HG02884 (cell line): ENCODE measurements at regions not wholly inside any gene's neighbourhood (a gene's known extent, or its start where the extent isn't known, plus 50 kb on each side); places are given as distances from the start of the nearest gene placed in this dataset.
"Not testable (repeated sequence)": the region's sequence is repeated elsewhere in the genome, so short reads cannot be mapped to it uniquely, and the experiment has no call there.

Source experiments
- ATAC-seq: cut with Tn5 transposase; IDR thresholded peaks from one replicate; pipeline ENCODE4 v1.9.1; 2021; ENCODE audit warnings: mild to moderate bottlenecking, moderate library complexity; ENCODE audit not compliant: unreplicated experiment

- no peak for ATAC-seq
Observed at GRCh38 chr6:140653972-140654371, 1279.5 kb upstream of the CITED2 start.

GRCh38 chr6:140653506-140653905 lies 1279.1 kb upstream of the CITED2 start:
- ATAC-seq, result no peak

GRCh38 chr6:140649502-140649901 lies 1275.1 kb upstream of the CITED2 start:
- ATAC-seq, result not testable (repeated sequence)

GRCh38 chr6:140647322-140647721 lies 1272.9 kb upstream of the CITED2 start:
- not testable (repeated sequence) for ATAC-seq

GRCh38 chr6:140644017-140644416 lies 1269.6 kb upstream of the CITED2 start:
- no peak for ATAC-seq

- ATAC-seq, result peak; percentile 88
Observed at GRCh38 chr6:140641412-140641811, 1267.0 kb upstream of the CITED2 start.

GRCh38 chr6:140636908-140637402 lies 1262.5 kb upstream of the CITED2 start:
- no peak for ATAC-seq

- no peak for ATAC-seq
Observed at GRCh38 chr6:140636271-140636907, 1261.9 kb upstream of the CITED2 start.

- no peak for ATAC-seq
Observed at GRCh38 chr6:140627002-140627401, 1252.6 kb upstream of the CITED2 start.

GRCh38 chr6:140623498-140623897 lies 1249.0 kb upstream of the CITED2 start:
- ATAC-seq, result no peak

- no peak for ATAC-seq
Observed at GRCh38 chr6:140620496-140620895, 1246.0 kb upstream of the CITED2 start.

GRCh38 chr6:140609956-140610355 lies 1235.5 kb upstream of the CITED2 start:
- no peak for ATAC-seq

- ATAC-seq, result no peak
Observed at GRCh38 chr6:140609321-140609720, 1234.9 kb upstream of the CITED2 start.

GRCh38 chr6:140604786-140605185 lies 1230.3 kb upstream of the CITED2 start:
- no peak for ATAC-seq

- no peak for ATAC-seq
Observed at GRCh38 chr6:140602431-140603248, 1228.2 kb upstream of the CITED2 start.

- ATAC-seq, result no peak
Observed at GRCh38 chr6:140601021-140601808, 1226.8 kb upstream of the CITED2 start.

- ATAC-seq, result no peak
Observed at GRCh38 chr6:140599916-140600315, 1225.5 kb upstream of the CITED2 start.

- no peak for ATAC-seq
Observed at GRCh38 chr6:140597181-140597580, 1222.7 kb upstream of the CITED2 start.

GRCh38 chr6:140594806-140595128 lies 1220.3 kb upstream of the CITED2 start:
- ATAC-seq, result no peak

- ATAC-seq, result no peak
Observed at GRCh38 chr6:140592877-140593276, 1218.4 kb upstream of the CITED2 start.

- no peak for ATAC-seq
Observed at GRCh38 chr6:140590641-140591040, 1216.2 kb upstream of the CITED2 start.
